PC-3 (cell line): ENCODE measurements at regions not wholly inside any gene's neighbourhood (a gene's known extent, or its start where the extent isn't known, plus 50 kb on each side); places are given as distances from the start of the nearest gene placed in this dataset.

ENCODE experiments used
- EZH2 ChIP-seq: fragments of 300-600 bp; sonication (generic); IDR thresholded peaks from one replicate; pipeline ENCODE4 v1.6.1; 2017; ENCODE audit warnings: antibody characterized with exemption, mild to moderate bottlenecking, low read length; ENCODE audit not compliant: unreplicated experiment
- TF ChIP-seq, protein P1 (sequence below): fragments of 300-600 bp; sonication (generic); conservative IDR thresholded peaks from 2 replicates; pipeline ENCODE4 v1.5.1; 2017; ENCODE audit warnings: antibody characterized with exemption, low read depth, mild to moderate bottlenecking, low read length

DNA sequence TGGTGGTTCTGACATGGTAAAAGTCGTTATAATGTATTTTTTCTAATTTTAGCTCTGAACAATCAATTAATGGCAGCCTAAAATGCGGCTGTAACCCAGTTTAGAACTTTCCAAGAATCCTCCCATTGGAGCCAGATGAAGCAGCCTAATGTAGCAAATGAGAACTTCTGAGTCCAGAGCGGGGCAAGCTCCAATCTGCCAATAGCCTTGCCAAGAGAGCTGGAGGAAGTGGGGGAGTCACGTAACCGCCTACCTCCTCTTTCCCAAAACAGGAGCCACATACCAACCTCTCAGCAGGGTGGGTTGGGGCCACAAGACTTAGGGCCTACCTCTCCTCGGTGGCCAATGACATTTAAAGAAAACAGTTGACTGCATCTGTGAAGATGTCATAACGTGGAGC is 230.6 kb downstream of the SOD2 start:
- TF ChIP-seq, protein P1, sequence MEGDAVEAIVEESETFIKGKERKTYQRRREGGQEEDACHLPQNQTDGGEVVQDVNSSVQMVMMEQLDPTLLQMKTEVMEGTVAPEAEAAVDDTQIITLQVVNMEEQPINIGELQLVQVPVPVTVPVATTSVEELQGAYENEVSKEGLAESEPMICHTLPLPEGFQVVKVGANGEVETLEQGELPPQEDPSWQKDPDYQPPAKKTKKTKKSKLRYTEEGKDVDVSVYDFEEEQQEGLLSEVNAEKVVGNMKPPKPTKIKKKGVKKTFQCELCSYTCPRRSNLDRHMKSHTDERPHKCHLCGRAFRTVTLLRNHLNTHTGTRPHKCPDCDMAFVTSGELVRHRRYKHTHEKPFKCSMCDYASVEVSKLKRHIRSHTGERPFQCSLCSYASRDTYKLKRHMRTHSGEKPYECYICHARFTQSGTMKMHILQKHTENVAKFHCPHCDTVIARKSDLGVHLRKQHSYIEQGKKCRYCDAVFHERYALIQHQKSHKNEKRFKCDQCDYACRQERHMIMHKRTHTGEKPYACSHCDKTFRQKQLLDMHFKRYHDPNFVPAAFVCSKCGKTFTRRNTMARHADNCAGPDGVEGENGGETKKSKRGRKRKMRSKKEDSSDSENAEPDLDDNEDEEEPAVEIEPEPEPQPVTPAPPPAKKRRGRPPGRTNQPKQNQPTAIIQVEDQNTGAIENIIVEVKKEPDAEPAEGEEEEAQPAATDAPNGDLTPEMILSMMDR, result no peak
- no peak for TF ChIP-seq EZH2
